Aorta (tissue), 5 donors: ENCODE measurements at regions not wholly inside any gene's neighbourhood (a gene's known extent, or its start where the extent isn't known, plus 50 kb on each side); places are given as distances from the start of the nearest gene placed in this dataset.
"Not testable (repeated sequence)": the region's sequence is repeated elsewhere in the genome, so short reads cannot be mapped to it uniquely, and the experiment has no call there.

ENCODE experiments used
- ATAC-seq: fragments of 200-7000 bp; cut with Tn5 transposase; one replicate; pipeline ENCODE4 v1.9.1; 2022; ENCODE audit warnings: moderate library complexity; ENCODE audit not compliant: low FRiP score
- DNase-seq, 2 donors: peaks; one replicate each; pipeline ENCODE4 v3.0.0-alpha.2; 2020
- H3K27ac ChIP-seq, 2 donors: one replicate each; pipeline ENCODE4 v1.5.1; 2013; ENCODE audit warnings: low read length in 2 of 2, mild to moderate bottlenecking in 2 of 2, moderate library complexity in 2 of 2, control low read depth in 1 of 2, inconsistent platforms in 1 of 2, low read depth in 1 of 2
- H3K27me3 ChIP-seq, 2 donors: one replicate each; pipeline ENCODE4 v1.6.1; 2013; ENCODE audit warnings: control low read depth in 1 of 2, low read length in 1 of 2, mild to moderate bottlenecking in 1 of 2, moderate library complexity in 1 of 2; ENCODE audit not compliant: insufficient read depth in 2 of 2, control insufficient read depth in 1 of 2
- H3K36me3 ChIP-seq, 2 donors: one replicate each; pipeline ENCODE4 v1.6.1; 2013; ENCODE audit warnings: control low read depth in 1 of 2, low read length in 1 of 2, mild to moderate bottlenecking in 1 of 2; ENCODE audit not compliant: insufficient read depth in 2 of 2, control insufficient read depth in 1 of 2
- H3K4me1 ChIP-seq, 2 donors: one replicate each; pipeline ENCODE4 v1.6.1; 2013; ENCODE audit warnings: low read length in 2 of 2, control low read depth in 1 of 2, mild to moderate bottlenecking in 1 of 2, moderate library complexity in 1 of 2; ENCODE audit not compliant: insufficient read depth in 2 of 2, control insufficient read depth in 1 of 2
- H3K4me3 ChIP-seq, 2 donors: one replicate each; pipeline ENCODE4 v1.5.1; 2013; ENCODE audit warnings: low read length in 2 of 2, control low read depth in 1 of 2, mild to moderate bottlenecking in 1 of 2
- H3K9me3 ChIP-seq: one replicate; pipeline ENCODE4 v1.6.1; 2013; ENCODE audit warnings: mild to moderate bottlenecking, low read length; ENCODE audit not compliant: control insufficient read depth
- WGBS, 2 donors: extraction: QIAGEN DNeasy Blood & Tissue Kit; methylation state at CpG; one replicate each; pipeline ENCODE4 v1.1.7; 2013; 5-methylcytosine and 5-hydroxymethylcytosine counted together
- intact Hi-C, 2 donors: fragments of 100-400 bp; cut with DNase I; formaldehyde crosslinking; loops; one replicate each; pipeline versions ENCODE4 v1.14.2 to v1.15.0; 2022
- donor health status: healthy with polysubstance abuse.
- donor health status: Bipolar disorder and iron deficiency.
- donor health status: DM: no; HTN: no; CAD: no.
- donor health status: DM: no; HTN: no; CAD: no.
- donor health status: DM: yes; HTN: yes; CAD: no.

DNA sequence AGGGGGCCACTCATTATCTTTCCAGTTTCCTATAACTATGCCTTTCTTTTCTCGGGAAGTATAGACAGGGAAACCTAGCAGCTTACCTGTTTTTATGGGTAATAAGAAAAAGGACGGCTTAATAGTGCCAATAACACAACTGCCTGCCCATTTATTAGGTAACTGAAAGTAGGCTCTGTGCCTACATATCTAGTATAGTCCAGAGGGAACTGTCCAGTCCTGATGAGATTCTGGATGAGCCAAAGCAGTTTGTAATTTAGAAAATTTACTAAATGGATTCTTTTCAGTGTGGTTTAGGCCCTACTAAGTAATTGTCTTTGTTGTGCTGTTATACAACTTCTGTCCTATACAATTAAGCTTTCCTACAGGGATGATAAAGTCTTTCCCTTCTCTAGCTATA lies 125.5 kb upstream of the CCZ1B start:
- H3K4me3 ChIP-seq, H3K27ac ChIP-seq, H3K9me3 ChIP-seq, DNase-seq, H3K27me3 ChIP-seq, ATAC-seq, H3K36me3 ChIP-seq, intact Hi-C loops, H3K4me1 ChIP-seq: not testable (repeated sequence)
- WGBS, 2 donors, result 86% methylated on average over 2 of the region's 2 CpGs

DNA sequence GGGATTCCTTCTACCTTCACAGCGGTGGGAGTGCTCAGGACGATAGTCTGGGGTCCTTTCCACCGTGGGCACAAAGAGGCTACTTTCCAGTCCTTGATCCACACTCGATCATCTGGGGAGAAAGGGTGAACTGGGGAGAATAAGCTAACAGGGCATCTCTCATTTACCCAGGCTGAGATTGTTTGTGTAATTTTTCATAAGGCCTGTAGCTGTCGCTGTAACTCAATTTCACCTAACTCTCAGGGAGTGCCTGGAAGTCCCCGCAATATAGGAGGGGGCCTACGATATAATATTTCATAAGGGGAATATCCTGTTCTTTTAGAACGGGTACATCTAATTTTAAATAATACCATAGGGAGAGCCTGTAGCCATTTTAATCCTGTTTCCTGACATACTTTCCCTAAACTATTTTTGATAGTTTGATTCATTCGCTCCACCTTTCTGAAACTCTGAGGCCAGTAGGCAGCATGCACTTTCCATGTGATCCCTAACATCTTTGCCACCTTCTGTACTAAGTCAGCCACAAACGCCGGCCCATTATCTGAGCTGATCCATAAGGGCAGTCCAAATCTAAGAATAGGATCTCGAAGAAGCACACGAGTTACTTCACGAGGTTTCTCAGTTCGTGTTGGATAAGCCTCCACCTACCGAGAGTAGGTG lies 127.2 kb upstream of the CCZ1B start:
- H3K4me1 ChIP-seq, DNase-seq, intact Hi-C loops, H3K4me3 ChIP-seq, H3K27me3 ChIP-seq, H3K36me3 ChIP-seq, ATAC-seq, H3K27ac ChIP-seq, H3K9me3 ChIP-seq: not testable (repeated sequence)
- WGBS, 2 donors, result 38 to 42% methylated on average over 16 of the region's 16 CpGs

DNA sequence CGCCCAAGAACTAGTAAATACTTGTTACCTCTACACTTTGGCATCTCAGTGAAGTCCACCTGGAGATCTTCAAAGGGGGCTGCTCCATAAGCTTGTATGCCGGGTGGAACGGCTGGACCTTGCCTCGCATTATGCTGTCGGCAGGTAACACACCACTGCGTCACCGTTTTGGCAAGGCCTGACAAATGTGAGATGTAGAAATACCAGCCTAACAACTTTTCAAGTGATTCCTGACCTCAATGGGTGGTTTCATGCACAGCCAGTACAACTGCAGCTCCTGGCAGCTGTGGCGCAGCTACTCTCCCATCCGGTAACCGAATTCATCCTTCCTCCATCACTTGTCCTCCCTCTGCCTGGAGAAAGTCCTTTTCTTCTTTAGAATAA lies 127.7 kb upstream of the CCZ1B start:
- H3K27me3 ChIP-seq, H3K9me3 ChIP-seq, ATAC-seq, intact Hi-C loops, DNase-seq, H3K36me3 ChIP-seq, H3K27ac ChIP-seq, H3K4me1 ChIP-seq, H3K4me3 ChIP-seq: not testable (repeated sequence)
- 74 to 95% methylated on average over 10 of the region's 10 CpGs for WGBS, 2 donors

DNA sequence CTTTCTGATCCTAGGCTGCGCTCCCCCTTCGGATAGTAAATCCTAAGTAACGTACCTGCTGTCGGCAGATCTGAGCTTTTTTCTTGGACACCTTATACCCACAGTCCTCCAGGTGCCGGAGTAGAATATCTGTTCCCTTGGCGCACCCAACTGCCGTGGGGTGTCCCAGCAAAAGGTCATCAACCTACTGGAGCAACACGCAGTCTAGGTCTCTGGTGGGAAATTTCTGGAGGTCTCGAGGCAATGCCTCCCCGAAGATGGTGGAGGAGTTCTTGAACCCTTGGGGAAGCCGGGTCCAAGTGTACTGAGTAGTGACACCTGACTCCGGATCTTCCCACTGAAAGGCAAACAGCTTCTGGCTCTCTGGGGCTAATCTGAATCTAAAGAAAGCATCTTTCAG lies 129.3 kb upstream of the CCZ1B start:
- intact Hi-C loops, H3K36me3 ChIP-seq, H3K27ac ChIP-seq, DNase-seq, H3K9me3 ChIP-seq, H3K4me3 ChIP-seq, H3K27me3 ChIP-seq, H3K4me1 ChIP-seq, ATAC-seq: not testable (repeated sequence)
- 97 to 98% methylated on average over 12 of the region's 12 CpGs for WGBS, 2 donors

DNA sequence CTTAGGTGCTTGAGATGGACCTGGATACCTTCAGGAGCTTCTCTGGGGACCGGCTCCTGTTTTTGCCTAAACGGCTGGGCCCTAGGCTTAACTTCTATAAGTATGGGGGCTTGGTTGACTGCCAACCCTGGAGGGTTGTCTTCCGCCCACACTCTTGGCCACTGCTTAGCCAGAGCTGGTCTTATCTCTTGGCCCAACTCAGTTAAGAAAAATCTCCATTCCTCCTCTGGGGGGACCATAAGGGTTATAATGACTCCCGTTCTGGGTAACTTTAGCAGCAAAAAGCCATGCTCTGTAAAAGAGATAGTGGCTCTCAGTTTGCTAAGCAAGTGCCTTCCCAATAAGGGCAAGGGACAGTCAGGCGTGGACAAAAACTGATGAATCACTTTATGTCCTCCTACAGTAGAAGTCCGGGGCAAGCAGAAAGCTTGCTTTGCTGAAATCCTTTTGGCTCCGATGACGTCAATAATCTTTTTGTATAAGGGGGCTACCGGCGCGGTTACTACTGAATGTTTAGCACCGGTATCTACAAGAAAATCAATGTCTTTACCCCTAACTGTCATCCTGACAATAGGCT lies 130.0 kb upstream of the CCZ1B start:
- H3K27ac ChIP-seq, H3K27me3 ChIP-seq, H3K4me3 ChIP-seq, H3K9me3 ChIP-seq, intact Hi-C loops, H3K36me3 ChIP-seq, ATAC-seq, H3K4me1 ChIP-seq, DNase-seq: not testable (repeated sequence)
- WGBS, 2 donors, result 12 to 13% methylated on average over 12 of the region's 12 CpGs

DNA sequence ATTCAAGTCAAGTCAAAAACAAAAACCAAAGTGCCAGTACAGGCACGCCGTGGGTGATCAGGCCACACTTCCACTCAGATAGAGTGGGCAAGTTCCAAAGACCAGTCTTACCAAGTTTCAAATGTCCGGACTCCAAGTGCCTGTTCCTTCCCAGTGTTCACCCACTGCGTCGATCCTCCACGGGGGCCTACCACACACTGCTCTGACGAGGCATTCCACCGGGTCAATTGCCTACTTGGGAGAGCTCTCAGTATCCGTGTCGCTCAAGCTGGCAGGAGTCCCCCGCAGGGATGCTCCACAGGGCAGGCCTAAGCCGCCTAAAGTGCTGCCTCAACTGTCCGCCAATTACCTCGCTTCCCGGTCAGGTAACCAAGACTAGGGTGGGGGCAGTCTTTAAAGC lies 132.3 kb upstream of the CCZ1B start:
- 95 to 96% methylated on average over 15 of the region's 15 CpGs for WGBS, 2 donors
- H3K4me3 ChIP-seq, H3K27ac ChIP-seq, H3K9me3 ChIP-seq, ATAC-seq, DNase-seq, intact Hi-C loops, H3K27me3 ChIP-seq, H3K4me1 ChIP-seq, H3K36me3 ChIP-seq: not testable (repeated sequence)

DNA sequence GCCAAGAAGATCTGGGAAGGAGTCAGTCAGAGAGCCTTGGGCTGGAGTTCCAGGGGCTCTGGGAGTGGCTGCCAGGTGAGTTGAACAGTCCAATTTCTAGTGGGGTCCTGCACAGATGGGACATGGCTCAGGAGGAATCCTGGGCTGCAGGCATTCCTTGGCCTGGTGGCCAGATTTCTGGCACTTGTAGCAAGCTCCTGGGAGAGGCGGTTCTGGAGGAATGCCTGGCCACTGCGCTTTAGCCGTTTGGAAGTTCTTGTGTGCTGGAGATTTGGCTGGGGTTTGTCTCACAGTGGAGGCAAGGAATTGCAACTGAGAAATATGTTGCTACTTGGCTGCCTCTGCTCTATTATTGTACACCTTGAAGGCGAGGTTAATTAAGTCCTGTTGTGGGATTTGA lies 133.9 kb upstream of the CCZ1B start:
- H3K36me3 ChIP-seq, intact Hi-C loops, H3K27me3 ChIP-seq, H3K27ac ChIP-seq, H3K4me1 ChIP-seq, H3K9me3 ChIP-seq, DNase-seq, H3K4me3 ChIP-seq, ATAC-seq: not testable (repeated sequence)
- WGBS, 2 donors, result 34 to 42% methylated on average over 4 of the region's 4 CpGs

DNA sequence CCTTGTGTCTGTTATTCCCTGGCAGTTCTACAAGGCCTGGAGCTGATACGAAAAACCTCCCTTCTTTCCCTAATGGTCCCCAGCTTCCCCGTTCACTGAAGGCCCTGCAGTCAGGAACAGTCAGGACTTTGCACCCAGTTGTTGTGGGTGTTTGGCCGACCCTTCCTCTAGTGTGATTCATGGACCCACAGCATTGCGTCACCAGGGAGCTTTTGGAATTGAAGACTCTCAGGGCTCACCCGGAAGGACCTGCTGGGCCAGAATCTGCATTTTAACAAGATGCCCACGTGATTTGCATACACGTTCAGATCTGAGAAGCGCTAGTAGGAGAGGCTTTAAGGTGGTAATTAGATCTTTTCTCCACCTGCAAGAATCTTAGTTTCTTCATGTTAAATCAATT lies 136.8 kb upstream of the CCZ1B start:
- ATAC-seq, H3K36me3 ChIP-seq, H3K27ac ChIP-seq, intact Hi-C loops, H3K9me3 ChIP-seq, H3K4me3 ChIP-seq, H3K27me3 ChIP-seq, H3K4me1 ChIP-seq, DNase-seq: not testable (repeated sequence)
- 56% methylated on average over 7 to 8 of the region's 8 CpGs for WGBS, 2 donors

DNA sequence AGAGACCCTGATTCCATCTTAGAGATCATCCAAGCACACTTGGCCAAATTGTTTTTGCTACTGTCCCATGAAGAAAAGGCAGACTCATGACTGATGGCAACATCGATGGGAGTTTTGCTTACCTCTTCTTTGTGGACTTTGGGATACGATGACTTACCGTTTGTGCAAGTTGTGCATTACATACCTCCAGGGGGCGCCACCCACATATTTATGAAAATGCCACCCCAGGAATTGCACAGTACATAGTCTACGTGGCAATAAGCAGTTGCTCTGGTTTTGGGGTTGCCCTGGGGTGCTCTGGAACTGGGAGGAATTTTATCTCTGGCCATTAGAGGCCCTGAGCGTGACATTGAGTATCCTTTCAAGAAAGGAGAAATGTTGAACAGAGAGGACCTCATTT lies 139.0 kb upstream of the CCZ1B start:
- H3K9me3 ChIP-seq, H3K4me3 ChIP-seq, H3K36me3 ChIP-seq, H3K4me1 ChIP-seq, H3K27me3 ChIP-seq, ATAC-seq, H3K27ac ChIP-seq, intact Hi-C loops: not testable (repeated sequence)
- 58 to 61% methylated on average over 6 of the region's 6 CpGs for WGBS, 2 donors
- peak in 1 of 2 donors; percentile 56 for DNase-seq
